Spinal cord (tissue), 9 donors: ENCODE measurements at regions not wholly inside any gene's neighbourhood (a gene's known extent, or its start where the extent isn't known, plus 50 kb on each side); places are given as distances from the start of the nearest gene placed in this dataset.

Experiments used
- DNase-seq, 6 donors: peaks; one replicate each; pipeline versions ENCODE4 v3.0.0 to v3.0.0-alpha.2; 2013 to 2015; ENCODE audit warnings: low spot score in 6 of 6, low read depth in 4 of 6
- H3K27ac ChIP-seq: one replicate; pipeline ENCODE4 v1.5.1; 2013; ENCODE audit warnings: low read depth, low read length, control low read depth
- H3K27me3 ChIP-seq: one replicate; pipeline ENCODE4 v1.6.1; 2013; ENCODE audit warnings: low read length; ENCODE audit not compliant: control insufficient read depth, insufficient read depth
- H3K36me3 ChIP-seq: one replicate; pipeline ENCODE4 v1.6.1; 2013; ENCODE audit warnings: low read length; ENCODE audit not compliant: control insufficient read depth, insufficient read depth
- H3K4me1 ChIP-seq: one replicate; pipeline ENCODE4 v1.6.1; 2013; ENCODE audit warnings: low read length; ENCODE audit not compliant: control insufficient read depth, insufficient read depth
- H3K4me3 ChIP-seq: one replicate; pipeline ENCODE4 v1.5.1; 2013; ENCODE audit warnings: low read depth, low read length, control low read depth
- H3K9me3 ChIP-seq: one replicate; pipeline ENCODE4 v1.6.1; 2013; ENCODE audit warnings: low read length; ENCODE audit not compliant: control insufficient read depth, insufficient read depth
- WGBS: methylation state at CpG from one replicate; pipeline ENCODE4 v1.1.5; 2013; ENCODE audit warnings: missing lambda C conversion rate; ENCODE audit not compliant: insufficient coverage; 5-methylcytosine and 5-hydroxymethylcytosine counted together
- donor health status: healthy.

- Histone ChIP-seq H3K4me3 (no peak overlapping the region), H3K27me3 (no peaks in the 10 kb centered on the region), H3K27ac (no peak overlapping the region), H3K36me3 (no peaks in the 10 kb centered on the region), H3K4me1 (peaks cover 14% of the 10 kb centered on the region), H3K9me3 (no peaks in the 10 kb centered on the region)
- 96% methylated on average over 4 of the region's 5 CpGs for WGBS
- no peak for DNase-seq
These were observed 206.2 kb downstream of the CSNK2A3 start for GRCh38 chr11:11146830-11147229.

GRCh38 chr11:11143849-11144248 is 209.2 kb downstream of the CSNK2A3 start:
- 90% methylated on average over 6 of the region's 6 CpGs for WGBS
- Histone ChIP-seq H3K9me3 (no peaks in the 10 kb centered on the region), H3K4me3 (no peak overlapping the region), H3K36me3 (no peaks in the 10 kb centered on the region), H3K4me1 (peaks cover 12% of the 10 kb centered on the region), H3K27ac (no peak overlapping the region), H3K27me3 (no peaks in the 10 kb centered on the region)
- DNase-seq, result no peak

GRCh38 chr11:11142430-11142829 is 210.6 kb downstream of the CSNK2A3 start:
- Histone ChIP-seq H3K4me3 (no peak overlapping the region), H3K4me1 (no peaks in the 10 kb centered on the region), H3K27ac (peak overlapping the region; percentile 61), H3K27me3 (no peaks in the 10 kb centered on the region), H3K9me3 (no peaks in the 10 kb centered on the region), H3K36me3 (no peaks in the 10 kb centered on the region)
- WGBS, result 67% methylated on average over 1 of the region's 4 CpGs
- DNase-seq, result peak in 1 of 6 donors; percentile 63

- 100% methylated on average over 1 of the region's 1 CpG for WGBS
- no peaks in the 10 kb centered on the region for H3K27me3 ChIP-seq
- no peak overlapping the region for H3K4me3 ChIP-seq
- no peaks in the 10 kb centered on the region for H3K4me1 ChIP-seq
- H3K9me3 ChIP-seq, result no peaks in the 10 kb centered on the region
- no peak overlapping the region for H3K27ac ChIP-seq
- no peaks in the 10 kb centered on the region for H3K36me3 ChIP-seq
- peak in 1 of 6 donors; percentile 14 for DNase-seq
These were observed 212.0 kb downstream of the CSNK2A3 start for GRCh38 chr11:11141065-11141464.

- H3K4me1 ChIP-seq, result no peaks in the 10 kb centered on the region
- no peaks in the 10 kb centered on the region for H3K27me3 ChIP-seq
- no peaks in the 10 kb centered on the region for H3K9me3 ChIP-seq
- H3K27ac ChIP-seq, result no peak overlapping the region
- H3K36me3 ChIP-seq, result no peaks in the 10 kb centered on the region
- H3K4me3 ChIP-seq, result no peak overlapping the region
- DNase-seq, result no peak
These were observed 212.5 kb downstream of the CSNK2A3 start for GRCh38 chr11:11140510-11140909.

GRCh38 chr11:11137339-11137738 is 215.7 kb downstream of the CSNK2A3 start:
- H3K27ac ChIP-seq, result no peak overlapping the region
- WGBS, result 73% methylated on average over 1 of the region's 1 CpG

GRCh38 chr11:11135820-11136476 is 217.1 kb downstream of the CSNK2A3 start:
- WGBS, result no CpG with 5 or more reads among the region's 2 CpGs
- H3K4me3 ChIP-seq, result no peak overlapping the region
- H3K36me3 ChIP-seq, result no peaks in the 10 kb centered on the region
- H3K27ac ChIP-seq, result no peak overlapping the region
- H3K27me3 ChIP-seq, result no peaks in the 10 kb centered on the region
- no peaks in the 10 kb centered on the region for H3K4me1 ChIP-seq
- no peaks in the 10 kb centered on the region for H3K9me3 ChIP-seq
- no peak for DNase-seq

More at GRCh38 chr11:11137339-11137738, 215.7 kb downstream of the CSNK2A3 start:
- H3K36me3 ChIP-seq, result no peaks in the 10 kb centered on the region
- DNase-seq, result no peak
- no peaks in the 10 kb centered on the region for H3K27me3 ChIP-seq
- H3K4me1 ChIP-seq, result no peaks in the 10 kb centered on the region
- no peak overlapping the region for H3K4me3 ChIP-seq
- no peaks in the 10 kb centered on the region for H3K9me3 ChIP-seq

GRCh38 chr11:11129118-11129517 is 223.9 kb downstream of the CSNK2A3 start:
- Histone ChIP-seq H3K27ac (no peak overlapping the region), H3K36me3 (no peaks in the 10 kb centered on the region), H3K4me1 (no peaks in the 10 kb centered on the region), H3K4me3 (no peak overlapping the region), H3K27me3 (no peaks in the 10 kb centered on the region), H3K9me3 (peaks cover 2% of the 10 kb centered on the region)
- WGBS, result 100% methylated on average over 1 of the region's 1 CpG
- no peak for DNase-seq

- Histone ChIP-seq H3K27me3 (no peaks in the 10 kb centered on the region), H3K27ac (no peak overlapping the region), H3K4me3 (no peak overlapping the region)
These were observed 227.4 kb downstream of the CSNK2A3 start for GRCh38 chr11:11125618-11126017.

GRCh38 chr11:11122749-11123148 is 230.3 kb downstream of the CSNK2A3 start:
- Histone ChIP-seq H3K9me3 (no peaks in the 10 kb centered on the region), H3K27ac (no peak overlapping the region), H3K4me1 (no peaks in the 10 kb centered on the region), H3K4me3 (no peak overlapping the region), H3K27me3 (no peaks in the 10 kb centered on the region), H3K36me3 (no peaks in the 10 kb centered on the region)
- WGBS, result no CpG with 5 or more reads among the region's 1 CpG
- no peak for DNase-seq

More at GRCh38 chr11:11125618-11126017, 227.4 kb downstream of the CSNK2A3 start:
- Histone ChIP-seq H3K36me3 (no peaks in the 10 kb centered on the region), H3K4me1 (no peaks in the 10 kb centered on the region), H3K9me3 (peaks cover 2% of the 10 kb centered on the region)
- DNase-seq, result no peak
- no CpG with 5 or more reads among the region's 2 CpGs for WGBS
